Astrocyte of the spinal cord (primary cell): ENCODE measurements at regions not wholly inside any gene's neighbourhood (a gene's known extent, or its start where the extent isn't known, plus 50 kb on each side); places are given as distances from the start of the nearest gene placed in this dataset.

ENCODE experiments used
- DNase-seq: peaks from one replicate; pipeline ENCODE4 v3.0.0; 2011; ENCODE audit warnings: low read depth, low spot score
- H3K4me3 ChIP-seq: 2 replicates; pipeline ENCODE4 v1.5.1; 2011; ENCODE audit warnings: low read depth, mild to moderate bottlenecking, low read length, moderate library complexity
- CTCF ChIP-seq: IDR thresholded peaks from 2 replicates; pipeline ENCODE4 v1.5.1; 2012; ENCODE audit warnings: low read depth, mild to moderate bottlenecking, low read length, inconsistent platforms
- in situ Hi-C: cut with HindIII; loops from 2 replicates; pipeline ENCODE4 v1.10.0; 2017; ENCODE audit warnings: low sequenced_read_pairs

- no peak for TF ChIP-seq CTCF
- H3K4me3 ChIP-seq, result no peak overlapping the region
- no peak for DNase-seq
- in situ Hi-C loops, result no loop called here
Measured at GRCh38 chr3:86225461-86225860, 765.5 kb downstream of the VGLL3 start.

- TF ChIP-seq CTCF, result no peak
- in situ Hi-C loops, result no loop called here
- no peak for DNase-seq
- H3K4me3 ChIP-seq, result no peak overlapping the region
Measured at GRCh38 chr3:86221601-86222000, 769.3 kb downstream of the VGLL3 start.

- TF ChIP-seq CTCF, result no peak
- in situ Hi-C loops, result no loop called here
- no peak overlapping the region for H3K4me3 ChIP-seq
- DNase-seq, result no peak
Measured at GRCh38 chr3:86208772-86209171, 782.2 kb downstream of the VGLL3 start.

GRCh38 chr3:86182606-86183005 lies 808.3 kb downstream of the VGLL3 start:
- no peak for TF ChIP-seq CTCF
- no peak for DNase-seq
- no peak overlapping the region for H3K4me3 ChIP-seq
- in situ Hi-C loops, result no loop called here

GRCh38 chr3:86180696-86181095 lies 810.3 kb downstream of the VGLL3 start:
- in situ Hi-C loops, result no loop called here
- no peak overlapping the region for H3K4me3 ChIP-seq
- TF ChIP-seq CTCF, result no peak
- peak; percentile 1 for DNase-seq

GRCh38 chr3:86178095-86178494 lies 812.9 kb downstream of the VGLL3 start:
- no peak for DNase-seq
- no peak for TF ChIP-seq CTCF
- no peak overlapping the region for H3K4me3 ChIP-seq
- in situ Hi-C loops, result no loop called here

- TF ChIP-seq CTCF, result no peak
- no peak for DNase-seq
- no peak overlapping the region for H3K4me3 ChIP-seq
- in situ Hi-C loops, result no loop called here
Measured at GRCh38 chr3:86176445-86176784, 814.5 kb downstream of the VGLL3 start.
